GM12873 (cell line): ENCODE measurements at regions not wholly inside any gene's neighbourhood (a gene's known extent, or its start where the extent isn't known, plus 50 kb on each side); places are given as distances from the start of the nearest gene placed in this dataset.

Source experiments
- CTCF ChIP-seq: IDR thresholded peaks from 2 replicates; pipeline ENCODE4 v1.5.1; 2012; ENCODE audit warnings: low read depth, mild to moderate bottlenecking, moderate library complexity, low read length, control low read depth; ENCODE audit not compliant: insufficient read depth; ENCODE audit errors: missing control alignments

- TF ChIP-seq CTCF, result no peak
These were observed 214.4 kb upstream of the SLC39A10 start for GRCh38 chr2:195442458-195443175.

GRCh38 chr2:195438692-195439091 lies 218.3 kb upstream of the SLC39A10 start:
- TF ChIP-seq CTCF, result no peak

- no peak for TF ChIP-seq CTCF
These were observed 219.5 kb upstream of the SLC39A10 start for GRCh38 chr2:195437521-195437920.

DNA sequence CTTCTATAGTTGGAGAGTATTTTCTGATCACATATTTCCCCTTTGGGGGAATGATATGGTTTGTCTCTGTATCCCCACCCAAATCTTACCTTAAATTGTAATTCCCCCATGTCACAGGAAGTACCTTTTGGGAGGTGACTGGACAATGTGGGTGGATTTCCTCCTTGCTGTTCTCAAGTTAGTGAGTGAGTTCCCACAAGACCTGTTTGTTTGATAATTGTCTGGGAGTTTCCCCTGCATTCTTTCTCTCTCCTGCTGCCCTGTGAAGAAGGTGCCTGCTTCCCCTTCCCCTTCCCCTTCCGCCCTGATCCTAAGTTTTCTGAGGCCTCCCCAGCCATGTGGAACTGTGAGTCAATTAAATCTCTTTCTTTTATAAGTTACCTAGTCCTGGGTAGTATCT lies 222.7 kb upstream of the SLC39A10 start:
- no peak for TF ChIP-seq CTCF

- TF ChIP-seq CTCF, result no peak
These were observed 228.4 kb upstream of the SLC39A10 start for GRCh38 chr2:195428673-195429072.

DNA sequence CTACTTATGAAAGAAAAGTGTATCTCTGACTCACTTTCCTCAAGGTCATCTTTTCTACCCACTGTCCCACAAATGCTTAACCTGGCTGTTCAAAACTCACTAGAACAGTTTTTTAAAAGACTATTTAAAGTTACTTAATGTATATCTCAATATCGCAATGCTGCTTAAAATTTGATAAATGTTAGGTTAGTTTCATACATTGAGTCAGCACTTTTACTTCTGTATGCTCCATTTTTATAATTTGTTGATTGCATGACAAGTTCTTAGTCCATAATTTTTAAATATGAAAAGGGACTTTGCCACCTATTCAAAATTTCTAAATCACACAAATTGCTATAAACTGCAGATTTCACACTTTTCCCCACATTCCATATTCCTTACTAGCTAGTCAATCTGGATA lies 231.7 kb upstream of the SLC39A10 start:
- no peak for TF ChIP-seq CTCF

- no peak for TF ChIP-seq CTCF
These were observed 238.0 kb upstream of the SLC39A10 start for GRCh38 chr2:195419033-195419432.
